HCT116 (cell line): ENCODE measurements at regions not wholly inside any gene's neighbourhood (a gene's known extent, or its start where the extent isn't known, plus 50 kb on each side); places are given as distances from the start of the nearest gene placed in this dataset.

Experiments
- ATAC-seq: fragments of 200-7000 bp; cut with Tn5 transposase; 2 replicates; pipeline ENCODE4 v1.9.1; 2020; ENCODE audit warnings: mild to moderate bottlenecking, moderate library complexity
- BruUV-seq: library from RNA; stranded (reverse); fragments of 400-500 nt; replicated peaks from 2 replicates; lab custom pipeline; 2021; lab: Mats Ljungman, UMichigan
- CTCF ChIA-PET: fragments of 300-600 bp; sonication (Branson Sonifier 250); formaldehyde crosslinking; loops from one replicate; lab custom pipeline; 2021; ENCODE audit warnings: antibody characterized with exemption; lab: Charles Lee
- POLR2A ChIA-PET: fragments of 300-600, 350-600 bp; sonication (Branson Sonifier 250); formaldehyde crosslinking; loops from one replicate; lab custom pipeline; 2021; ENCODE audit warnings: antibody characterized with exemption; lab: Charles Lee
- RAD21 ChIA-PET, 2 experiments: fragments of 300-600 bp; sonication (Branson Sonifier 250); formaldehyde crosslinking; loops; one replicate each; lab custom pipeline; 2023; ENCODE audit warnings: low total read pairs in 2 of 2; ENCODE audit not compliant: uncharacterized antibody in 2 of 2, unreplicated experiment in 2 of 2, low non-redundant PET in 1 of 2; lab: Charles Lee
- DNase-seq: peaks from one replicate; pipeline ENCODE4 v3.0.0-alpha.2; 2010; ENCODE audit warnings: low read depth, low spot score
- H2AFZ ChIP-seq: fragments of 200-600 bp; shearing (Covaris generic), sonication (generic); 2 replicates; pipeline ENCODE4 v1.6.1; 2017; ENCODE audit warnings: low read depth, mixed run types, mixed read lengths, antibody characterized with exemption, low read length; ENCODE audit not compliant: poor library complexity, severe bottlenecking
- H3K27ac ChIP-seq: 2 replicates; pipeline ENCODE4 v1.5.1; 2012; ENCODE audit warnings: low read depth, low read length
- H3K27me3 ChIP-seq: fragments of 200-600 bp; sonication (generic); 2 replicates; pipeline ENCODE4 v1.6.1; 2016; ENCODE audit warnings: mixed run types, low read length, mixed read lengths; ENCODE audit not compliant: insufficient read depth
- H3K36me3 ChIP-seq, 2 experiments: fragments of 200-500 bp in 1 of 2; fragments of 200-600 bp in 1 of 2; sonication (Bioruptor generic) in 1 of 2; sonication (generic) in 1 of 2; 2 replicates each; pipeline versions ENCODE4 v1.5.1 to v1.6.1; 2014 to 2016; ENCODE audit warnings: low read length in 2 of 2, inconsistent platforms in 1 of 2, mixed read lengths in 1 of 2, mixed run types in 1 of 2; ENCODE audit not compliant: insufficient read depth in 2 of 2, control insufficient read depth in 1 of 2
- H3K4me1 ChIP-seq, 2 experiments: fragments of 200-600 bp in 1 of 2; sonication (generic) in 1 of 2; 2 replicates each; pipeline versions ENCODE4 v1.5.1 to v1.6.1; 2012 to 2017; ENCODE audit warnings: low read length in 2 of 2, inconsistent platforms in 1 of 2, mild to moderate bottlenecking in 1 of 2, mixed read lengths in 1 of 2, mixed run types in 1 of 2, moderate library complexity in 1 of 2; ENCODE audit not compliant: insufficient read depth in 2 of 2, control insufficient read depth in 1 of 2
- H3K4me2 ChIP-seq: fragments of 200-600 bp; sonication (generic); 2 replicates; pipeline ENCODE4 v1.6.1; 2017; ENCODE audit warnings: mixed run types, low read length, mixed read lengths
- H3K4me3 ChIP-seq, 2 experiments: fragments of 200-600 bp in 1 of 2; sonication (generic) in 1 of 2; replicated peaks in 1 of 2; 2 replicates each; pipeline ENCODE4 v1.5.1; 2011 to 2016; ENCODE audit warnings: low read length in 2 of 2, control low read depth in 1 of 2, low read depth in 1 of 2, mild to moderate bottlenecking in 1 of 2, mixed read lengths in 1 of 2, mixed run types in 1 of 2
- H3K79me2 ChIP-seq: fragments of 200-600 bp; sonication (generic); 2 replicates; pipeline ENCODE4 v1.6.1; 2017; ENCODE audit warnings: mild to moderate bottlenecking, mixed run types, low read length, moderate library complexity, mixed read lengths; ENCODE audit not compliant: insufficient read depth
- H3K9ac ChIP-seq: fragments of 200-600 bp; sonication (generic); 2 replicates; pipeline ENCODE4 v1.6.1; 2016; ENCODE audit warnings: low read length, mixed read lengths
- H3K9me2 ChIP-seq: fragments of 200-600 bp; sonication (generic), shearing (Covaris generic); 2 replicates; pipeline ENCODE4 v1.6.1; 2017; ENCODE audit warnings: mixed run types, mild to moderate bottlenecking, moderate library complexity; ENCODE audit not compliant: insufficient read depth
- H3K9me3 ChIP-seq, 2 experiments: fragments of 200-500 bp in 1 of 2; fragments of 200-600 bp in 1 of 2; sonication (Bioruptor generic) in 1 of 2; sonication (generic) in 1 of 2; 2 replicates each; pipeline ENCODE4 v1.6.1; 2014 to 2017; ENCODE audit warnings: low read length in 2 of 2, mixed read lengths in 2 of 2, inconsistent platforms in 1 of 2, low read depth in 1 of 2, mild to moderate bottlenecking in 1 of 2, mixed run types in 1 of 2, moderate library complexity in 1 of 2; ENCODE audit not compliant: control insufficient read depth in 1 of 2, insufficient read depth in 1 of 2
- H4K20me1 ChIP-seq: fragments of 200-600 bp; sonication (generic), shearing (Covaris generic); 2 replicates; pipeline ENCODE4 v1.6.1; 2017; ENCODE audit warnings: mixed run types, mild to moderate bottlenecking, moderate library complexity; ENCODE audit not compliant: insufficient read depth
- ATF3 ChIP-seq: IDR thresholded peaks from 2 replicates; pipeline ENCODE4 v1.6.1; 2012
- CBX3 ChIP-seq: IDR thresholded peaks from 2 replicates; pipeline ENCODE4 v1.6.1; 2012; ENCODE audit warnings: low read depth
- CEBPB ChIP-seq: IDR thresholded peaks from 2 replicates; pipeline ENCODE4 v1.6.1; 2012; ENCODE audit warnings: low read depth
- EGR1 ChIP-seq: IDR thresholded peaks from 2 replicates; pipeline ENCODE4 v1.6.1; 2012; ENCODE audit warnings: low read depth
- ELF1 ChIP-seq: IDR thresholded peaks from 2 replicates; pipeline ENCODE4 v1.6.1; 2012; ENCODE audit warnings: low read depth, borderline replicate concordance
- EZH2 ChIP-seq: fragments of 200-600 bp; sonication (generic); IDR thresholded peaks from 2 replicates; pipeline ENCODE4 v1.6.1; 2017; ENCODE audit warnings: antibody characterized with exemption, mixed run types
- JUND ChIP-seq: IDR thresholded peaks from 2 replicates; pipeline ENCODE4 v1.6.1; 2012
- POLR2AphosphoS5 ChIP-seq: IDR thresholded peaks from 2 replicates; pipeline ENCODE4 v1.6.1; 2011; ENCODE audit warnings: mild to moderate bottlenecking, low read depth, low read length, moderate library complexity
- REST ChIP-seq: IDR thresholded peaks from 2 replicates; pipeline ENCODE4 v1.6.1; 2012; ENCODE audit warnings: low read depth
- SIN3A ChIP-seq: IDR thresholded peaks from 2 replicates; pipeline ENCODE4 v1.6.1; 2012; ENCODE audit warnings: low read depth
- SRF ChIP-seq: IDR thresholded peaks from 2 replicates; pipeline ENCODE4 v1.6.1; 2012; ENCODE audit warnings: low read depth
- TCF7L2 ChIP-seq: IDR thresholded peaks from 2 replicates; pipeline ENCODE4 v1.7.0; 2011; ENCODE audit warnings: borderline replicate concordance, inconsistent platforms; ENCODE audit not compliant: insufficient read depth, insufficient read length; ENCODE audit errors: extremely low read depth
- YY1 ChIP-seq: IDR thresholded peaks from 2 replicates; pipeline ENCODE4 v1.6.1; 2011; ENCODE audit warnings: low read length, low read depth, moderate library complexity, mild to moderate bottlenecking; ENCODE audit not compliant: insufficient replicate concordance; ENCODE audit errors: extremely low read depth
- ZFX ChIP-seq: fragments of 450-650 bp; IDR thresholded peaks from 2 replicates; pipeline ENCODE4 v1.6.1; 2017
- ZNF274 ChIP-seq: fragments of 200-500 bp; sonication (Bioruptor generic); IDR thresholded peaks from 2 replicates; pipeline ENCODE4 v1.6.1; 2014; ENCODE audit warnings: mild to moderate bottlenecking, low read depth, low read length, inconsistent platforms
- intact Hi-C: fragments of 100-400 bp; cut with micrococcal nuclease; formaldehyde crosslinking; loops from 2 replicates; pipeline ENCODE4 v1.10.0; 2022
- TF ChIP-seq, protein P1 (sequence below): IDR thresholded peaks from 2 replicates; pipeline ENCODE4 v1.6.1; 2012
- TF ChIP-seq, protein P2 (sequence below): IDR thresholded peaks from 2 replicates; pipeline ENCODE4 v1.6.1; 2011; ENCODE audit warnings: mild to moderate bottlenecking, low read length, moderate library complexity; ENCODE audit not compliant: insufficient replicate concordance; ENCODE audit errors: extremely low read depth

DNA sequence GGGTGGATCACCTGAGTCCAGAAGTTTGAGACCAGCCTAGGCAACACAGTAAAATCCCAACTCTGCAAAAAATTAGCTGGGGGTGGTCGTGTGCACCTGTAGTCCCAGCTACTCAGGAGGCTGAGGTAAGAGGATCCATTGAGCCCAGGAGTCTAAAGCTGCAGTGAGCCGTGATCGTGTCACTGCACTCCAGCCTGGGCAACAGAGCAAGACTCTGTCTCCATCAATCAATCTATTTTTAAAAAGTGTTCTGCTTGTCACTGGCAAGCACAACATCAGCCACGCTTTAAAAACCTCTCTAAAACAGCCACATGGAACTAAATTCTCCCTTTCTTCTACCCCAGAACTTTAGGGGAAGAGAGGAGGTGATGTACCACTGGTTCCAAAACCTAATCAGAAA is 131.6 kb upstream of the RREB1 start:
- Histone ChIP-seq H3K4me1 (peaks cover 0 to 10% of the 10 kb centered on the region in 2 experiments; a peak in 2 of 4 replicates), H3K4me3 (no peak overlapping the region), H3K9me2 (no peaks in the 10 kb centered on the region), H3K27ac (no peak overlapping the region), H3K9ac (no peak overlapping the region), H4K20me1 (no peaks in the 10 kb centered on the region), H3K4me2 (no peak overlapping the region), H3K9me3 (no peaks in the 10 kb centered on the region), H2AFZ (no peak overlapping the region), H3K27me3 (no peaks in the 10 kb centered on the region), H3K79me2 (no peaks in the 10 kb centered on the region), H3K36me3 (no peaks in the 10 kb centered on the region)
- no TSS peak for BruUV-seq
- RAD21 ChIA-PET: no interaction called here
- POLR2A ChIA-PET: no interaction called here
- CTCF ChIA-PET: no interaction called here
- DNase-seq: no peak
- intact Hi-C loops: no loop called here
- ATAC-seq: no peak
- no peak for TF ChIP-seq POLR2AphosphoS5
- TF ChIP-seq SIN3A: no peak
- no peak for TF ChIP-seq REST
- no peak for TF ChIP-seq SRF
- no peak for TF ChIP-seq ATF3
- no peak for TF ChIP-seq TCF7L2
- no peak for TF ChIP-seq CEBPB
- no peak for TF ChIP-seq EGR1
- no peak for TF ChIP-seq JUND
- TF ChIP-seq ELF1: no peak
- no peak for TF ChIP-seq CBX3
- TF ChIP-seq ZNF274: no peak
- TF ChIP-seq, protein P1, sequence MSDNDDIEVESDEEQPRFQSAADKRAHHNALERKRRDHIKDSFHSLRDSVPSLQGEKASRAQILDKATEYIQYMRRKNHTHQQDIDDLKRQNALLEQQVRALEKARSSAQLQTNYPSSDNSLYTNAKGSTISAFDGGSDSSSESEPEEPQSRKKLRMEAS: no peak
- no peak for TF ChIP-seq YY1
- no peak for TF ChIP-seq EZH2
- TF ChIP-seq, protein P2, sequence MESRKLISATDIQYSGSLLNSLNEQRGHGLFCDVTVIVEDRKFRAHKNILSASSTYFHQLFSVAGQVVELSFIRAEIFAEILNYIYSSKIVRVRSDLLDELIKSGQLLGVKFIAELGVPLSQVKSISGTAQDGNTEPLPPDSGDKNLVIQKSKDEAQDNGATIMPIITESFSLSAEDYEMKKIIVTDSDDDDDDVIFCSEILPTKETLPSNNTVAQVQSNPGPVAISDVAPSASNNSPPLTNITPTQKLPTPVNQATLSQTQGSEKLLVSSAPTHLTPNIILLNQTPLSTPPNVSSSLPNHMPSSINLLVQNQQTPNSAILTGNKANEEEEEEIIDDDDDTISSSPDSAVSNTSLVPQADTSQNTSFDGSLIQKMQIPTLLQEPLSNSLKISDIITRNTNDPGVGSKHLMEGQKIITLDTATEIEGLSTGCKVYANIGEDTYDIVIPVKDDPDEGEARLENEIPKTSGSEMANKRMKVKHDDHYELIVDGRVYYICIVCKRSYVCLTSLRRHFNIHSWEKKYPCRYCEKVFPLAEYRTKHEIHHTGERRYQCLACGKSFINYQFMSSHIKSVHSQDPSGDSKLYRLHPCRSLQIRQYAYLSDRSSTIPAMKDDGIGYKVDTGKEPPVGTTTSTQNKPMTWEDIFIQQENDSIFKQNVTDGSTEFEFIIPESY: no peak
- TF ChIP-seq ZFX: no peak
